DND-41 (cell line): ENCODE measurements at regions not wholly inside any gene's neighbourhood (a gene's known extent, or its start where the extent isn't known, plus 50 kb on each side); places are given as distances from the start of the nearest gene placed in this dataset.

Experiments used
- ATAC-seq: fragments of 200-7000 bp; cut with Tn5 transposase; 3 replicates; pipeline ENCODE4 v1.9.1; 2021; ENCODE audit warnings: low read depth; ENCODE audit not compliant: insufficient read depth
- DNase-seq: peaks from one replicate; pipeline ENCODE4 v3.0.0-alpha.2; 2020
- H2AFZ ChIP-seq: 2 replicates; pipeline ENCODE4 v1.6.0; 2012; ENCODE audit warnings: low read depth, low read length
- H3K27ac ChIP-seq: 2 replicates; pipeline ENCODE4 v1.5.1; 2012; ENCODE audit warnings: low read length, inconsistent platforms
- H3K27me3 ChIP-seq: fragments of 200-600 bp; sonication (generic); 2 replicates; pipeline ENCODE4 v1.6.0; 2012; ENCODE audit warnings: low read length, mild to moderate bottlenecking, inconsistent platforms; ENCODE audit not compliant: insufficient read depth, poor library complexity
- H3K36me3 ChIP-seq: 2 replicates; pipeline ENCODE4 v1.5.1; 2012; ENCODE audit warnings: low read length, inconsistent platforms; ENCODE audit not compliant: insufficient read depth
- H3K4me1 ChIP-seq: 2 replicates; pipeline ENCODE4 v1.5.1; 2012; ENCODE audit warnings: mild to moderate bottlenecking, low read length; ENCODE audit not compliant: insufficient read depth
- H3K4me2 ChIP-seq: 2 replicates; pipeline ENCODE4 v1.6.0; 2012; ENCODE audit warnings: mild to moderate bottlenecking, moderate library complexity, low read length, inconsistent platforms; ENCODE audit not compliant: insufficient read depth
- H3K4me3 ChIP-seq, 2 experiments: fragments of 200-600 bp in 1 of 2; shearing (Covaris generic) in 1 of 2; 2 replicates each; pipeline ENCODE4 v1.5.1; 2012 to 2016; ENCODE audit warnings: inconsistent platforms in 2 of 2, low read length in 2 of 2, mild to moderate bottlenecking in 2 of 2, low read depth in 1 of 2, moderate library complexity in 1 of 2
- H3K79me2 ChIP-seq: 2 replicates; pipeline ENCODE4 v1.6.0; 2012; ENCODE audit warnings: low read length, inconsistent platforms; ENCODE audit not compliant: insufficient read depth
- H3K9ac ChIP-seq: 2 replicates; pipeline ENCODE4 v1.6.0; 2012; ENCODE audit warnings: low read depth, mild to moderate bottlenecking, inconsistent platforms, low read length, moderate library complexity
- H3K9me3 ChIP-seq: 2 replicates; pipeline ENCODE4 v1.5.1; 2012; ENCODE audit warnings: low read length, moderate library complexity, mild to moderate bottlenecking, inconsistent platforms; ENCODE audit not compliant: insufficient read depth, severe bottlenecking
- H4K20me1 ChIP-seq: 2 replicates; pipeline ENCODE4 v1.6.0; 2012; ENCODE audit warnings: low read length; ENCODE audit not compliant: insufficient read depth
- EZH2 ChIP-seq: IDR thresholded peaks from 3 replicates; pipeline ENCODE4 v1.6.1; 2012; ENCODE audit warnings: borderline replicate concordance, low read depth, mild to moderate bottlenecking, moderate library complexity, low read length, inconsistent platforms; ENCODE audit not compliant: severe bottlenecking
- TF ChIP-seq, protein P1 (sequence below): IDR thresholded peaks from 2 replicates; pipeline ENCODE4 v1.5.1; 2012; ENCODE audit warnings: borderline replicate concordance, low read length, moderate library complexity, mild to moderate bottlenecking; ENCODE audit not compliant: poor library complexity, severe bottlenecking; ENCODE audit errors: extremely low read depth

DNA sequence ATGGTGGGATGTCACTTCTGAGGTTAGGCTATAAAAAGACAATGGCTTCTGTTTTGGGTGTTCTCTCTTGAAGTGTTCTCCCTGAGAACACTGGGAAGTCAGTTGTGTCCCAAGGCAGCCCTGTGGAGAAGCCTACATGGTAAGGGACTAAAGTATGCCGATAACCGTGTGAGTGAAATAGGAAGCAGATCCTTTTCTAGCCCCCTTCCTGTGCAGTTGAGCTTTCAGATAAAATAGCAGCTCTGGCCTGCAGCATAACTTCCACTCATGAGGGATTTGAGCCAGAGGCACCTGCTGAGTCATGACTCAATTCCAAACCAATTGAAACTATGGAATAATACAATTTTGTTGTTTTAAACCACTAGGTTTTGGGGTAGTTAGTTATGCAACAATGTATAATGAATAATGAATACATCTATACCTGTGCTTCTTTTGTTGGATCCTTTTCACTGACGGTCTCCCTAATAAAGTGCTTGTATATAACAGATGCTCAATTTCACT is 241.6 kb downstream of the TFAP2B start:
- TF ChIP-seq, protein P1, sequence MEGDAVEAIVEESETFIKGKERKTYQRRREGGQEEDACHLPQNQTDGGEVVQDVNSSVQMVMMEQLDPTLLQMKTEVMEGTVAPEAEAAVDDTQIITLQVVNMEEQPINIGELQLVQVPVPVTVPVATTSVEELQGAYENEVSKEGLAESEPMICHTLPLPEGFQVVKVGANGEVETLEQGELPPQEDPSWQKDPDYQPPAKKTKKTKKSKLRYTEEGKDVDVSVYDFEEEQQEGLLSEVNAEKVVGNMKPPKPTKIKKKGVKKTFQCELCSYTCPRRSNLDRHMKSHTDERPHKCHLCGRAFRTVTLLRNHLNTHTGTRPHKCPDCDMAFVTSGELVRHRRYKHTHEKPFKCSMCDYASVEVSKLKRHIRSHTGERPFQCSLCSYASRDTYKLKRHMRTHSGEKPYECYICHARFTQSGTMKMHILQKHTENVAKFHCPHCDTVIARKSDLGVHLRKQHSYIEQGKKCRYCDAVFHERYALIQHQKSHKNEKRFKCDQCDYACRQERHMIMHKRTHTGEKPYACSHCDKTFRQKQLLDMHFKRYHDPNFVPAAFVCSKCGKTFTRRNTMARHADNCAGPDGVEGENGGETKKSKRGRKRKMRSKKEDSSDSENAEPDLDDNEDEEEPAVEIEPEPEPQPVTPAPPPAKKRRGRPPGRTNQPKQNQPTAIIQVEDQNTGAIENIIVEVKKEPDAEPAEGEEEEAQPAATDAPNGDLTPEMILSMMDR = no peak
- no peak for TF ChIP-seq EZH2
- Histone ChIP-seq H2AFZ (no peak overlapping the region), H3K27ac (no peak overlapping the region), H3K36me3 (no peaks in the 10 kb centered on the region), H3K27me3 (no peaks in the 10 kb centered on the region), H3K4me1 (no peaks in the 10 kb centered on the region), H3K4me3 (no peak overlapping the region), H3K4me2 (no peak overlapping the region), H3K9me3 (no peaks in the 10 kb centered on the region), H4K20me1 (no peaks in the 10 kb centered on the region), H3K9ac (no peak overlapping the region), H3K79me2 (no peaks in the 10 kb centered on the region)
- DNase-seq = no peak
- ATAC-seq = no peak

DNA sequence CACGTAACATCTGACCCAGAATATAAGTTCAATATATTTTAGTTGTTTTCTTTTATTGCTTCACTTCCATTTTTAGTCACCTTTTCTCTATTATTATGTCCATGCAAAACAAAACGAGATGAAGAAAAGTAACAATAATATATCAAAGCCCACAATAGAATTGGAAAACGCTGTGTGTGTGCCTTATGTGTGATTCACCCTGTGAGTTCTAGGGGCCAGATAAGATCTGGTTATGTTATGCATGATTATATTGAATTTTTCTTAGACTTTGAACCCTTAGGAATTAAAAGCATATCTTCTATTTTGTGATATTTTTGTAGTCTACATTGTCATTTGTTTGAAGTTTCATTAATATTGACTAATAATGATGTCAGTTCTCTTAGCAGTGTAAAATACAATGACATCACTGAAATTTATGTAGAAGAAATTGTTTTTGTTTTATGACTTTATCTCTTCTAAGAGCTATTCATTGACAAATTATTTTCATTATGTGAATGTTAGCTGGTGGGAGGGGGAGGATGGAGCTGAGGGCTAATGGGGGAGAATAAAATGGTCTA is 243.6 kb downstream of the TFAP2B start:
- no peak overlapping the region for H3K4me2 ChIP-seq
- H3K79me2 ChIP-seq = no peaks in the 10 kb centered on the region
- H3K9me3 ChIP-seq = no peaks in the 10 kb centered on the region
- no peaks in the 10 kb centered on the region for H3K27me3 ChIP-seq
- H3K36me3 ChIP-seq = no peaks in the 10 kb centered on the region
- no peak overlapping the region for H3K27ac ChIP-seq
- no peak overlapping the region for H2AFZ ChIP-seq
- H3K4me1 ChIP-seq = no peaks in the 10 kb centered on the region
- TF ChIP-seq EZH2 = no peak
- TF ChIP-seq, protein P1 = no peak
- no peak for ATAC-seq
- DNase-seq = no peak
- no peak overlapping the region for H3K4me3 ChIP-seq
- H3K9ac ChIP-seq = no peak overlapping the region
- no peaks in the 10 kb centered on the region for H4K20me1 ChIP-seq

DNA sequence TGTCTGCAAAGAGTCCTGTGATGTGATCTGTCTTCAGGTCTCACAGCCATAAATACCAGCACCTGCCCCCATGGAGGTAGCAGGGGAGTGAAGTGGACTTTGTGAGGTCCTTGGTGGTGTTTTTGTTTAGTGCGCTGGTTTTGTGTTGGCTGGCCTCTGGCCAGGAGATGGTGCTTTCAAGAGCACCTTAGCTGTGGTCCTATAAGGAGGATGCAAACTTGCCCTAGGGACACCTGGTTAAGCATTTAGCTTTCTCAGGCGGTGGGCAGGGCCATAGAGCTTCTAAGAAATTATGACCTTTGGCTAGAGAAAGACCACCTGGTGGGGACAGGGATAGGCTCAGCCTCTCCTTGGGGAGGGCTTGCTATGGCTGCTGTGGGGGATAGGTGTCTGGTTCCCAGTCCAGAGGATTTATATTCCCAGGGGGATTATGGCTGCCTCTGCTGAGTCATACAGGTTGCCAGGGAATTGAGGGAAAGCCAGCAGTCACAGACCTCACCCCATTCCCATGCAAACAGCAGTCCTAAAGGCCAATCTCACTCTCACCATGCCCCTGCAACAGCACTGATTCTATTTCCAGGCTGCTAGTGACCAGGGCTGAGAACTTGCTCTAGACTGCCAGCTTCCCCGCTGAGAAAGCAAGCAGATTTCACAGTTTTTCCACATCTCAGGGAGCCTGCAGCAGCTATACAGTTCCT is 259.3 kb downstream of the TFAP2B start:
- H3K4me3 ChIP-seq = no peak overlapping the region
- H3K9me3 ChIP-seq = no peaks in the 10 kb centered on the region
- H3K4me1 ChIP-seq = no peaks in the 10 kb centered on the region
- H2AFZ ChIP-seq = no peak overlapping the region
- DNase-seq (no peak), ATAC-seq (no peak)
- H3K4me2 ChIP-seq = no peak overlapping the region
- H3K36me3 ChIP-seq = no peaks in the 10 kb centered on the region
- H3K9ac ChIP-seq = no peak overlapping the region
- no peak overlapping the region for H3K27ac ChIP-seq
- H3K27me3 ChIP-seq = no peaks in the 10 kb centered on the region
- no peaks in the 10 kb centered on the region for H4K20me1 ChIP-seq
- H3K79me2 ChIP-seq = no peaks in the 10 kb centered on the region
- no peak for TF ChIP-seq EZH2
- TF ChIP-seq, protein P1 = no peak
